ENCODE measurements at regions not wholly inside any gene's neighbourhood (a gene's known extent, or its start where the extent isn't known, plus 50 kb on each side); places are given as distances from the start of the nearest gene placed in this dataset.
"Not testable (repeated sequence)": the region's sequence is repeated elsewhere in the genome, so short reads cannot be mapped to it uniquely, and the experiment has no call there.

- TF ChIP-seq POLR2A (IDR thresholded peaks at IDR 0.05; ENCODE audit: low read depth) = not testable (repeated sequence)
- TF ChIP-seq, protein P1, sequence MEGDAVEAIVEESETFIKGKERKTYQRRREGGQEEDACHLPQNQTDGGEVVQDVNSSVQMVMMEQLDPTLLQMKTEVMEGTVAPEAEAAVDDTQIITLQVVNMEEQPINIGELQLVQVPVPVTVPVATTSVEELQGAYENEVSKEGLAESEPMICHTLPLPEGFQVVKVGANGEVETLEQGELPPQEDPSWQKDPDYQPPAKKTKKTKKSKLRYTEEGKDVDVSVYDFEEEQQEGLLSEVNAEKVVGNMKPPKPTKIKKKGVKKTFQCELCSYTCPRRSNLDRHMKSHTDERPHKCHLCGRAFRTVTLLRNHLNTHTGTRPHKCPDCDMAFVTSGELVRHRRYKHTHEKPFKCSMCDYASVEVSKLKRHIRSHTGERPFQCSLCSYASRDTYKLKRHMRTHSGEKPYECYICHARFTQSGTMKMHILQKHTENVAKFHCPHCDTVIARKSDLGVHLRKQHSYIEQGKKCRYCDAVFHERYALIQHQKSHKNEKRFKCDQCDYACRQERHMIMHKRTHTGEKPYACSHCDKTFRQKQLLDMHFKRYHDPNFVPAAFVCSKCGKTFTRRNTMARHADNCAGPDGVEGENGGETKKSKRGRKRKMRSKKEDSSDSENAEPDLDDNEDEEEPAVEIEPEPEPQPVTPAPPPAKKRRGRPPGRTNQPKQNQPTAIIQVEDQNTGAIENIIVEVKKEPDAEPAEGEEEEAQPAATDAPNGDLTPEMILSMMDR (IDR thresholded peaks at IDR 0.05) = not testable (repeated sequence)
Observed at GRCh38 chr1:94289244-94289643, 51.9 kb upstream of the ARHGAP29 start.

Measured in esophagus muscularis mucosa (tissue), 3 donors.